GM19455 (cell line): ENCODE measurements at regions not wholly inside any gene's neighbourhood (a gene's known extent, or its start where the extent isn't known, plus 50 kb on each side); places are given as distances from the start of the nearest gene placed in this dataset.

Source experiments
- ATAC-seq: cut with Tn5 transposase; IDR thresholded peaks from one replicate; pipeline ENCODE4 v1.9.1; 2021; ENCODE audit not compliant: unreplicated experiment

DNA sequence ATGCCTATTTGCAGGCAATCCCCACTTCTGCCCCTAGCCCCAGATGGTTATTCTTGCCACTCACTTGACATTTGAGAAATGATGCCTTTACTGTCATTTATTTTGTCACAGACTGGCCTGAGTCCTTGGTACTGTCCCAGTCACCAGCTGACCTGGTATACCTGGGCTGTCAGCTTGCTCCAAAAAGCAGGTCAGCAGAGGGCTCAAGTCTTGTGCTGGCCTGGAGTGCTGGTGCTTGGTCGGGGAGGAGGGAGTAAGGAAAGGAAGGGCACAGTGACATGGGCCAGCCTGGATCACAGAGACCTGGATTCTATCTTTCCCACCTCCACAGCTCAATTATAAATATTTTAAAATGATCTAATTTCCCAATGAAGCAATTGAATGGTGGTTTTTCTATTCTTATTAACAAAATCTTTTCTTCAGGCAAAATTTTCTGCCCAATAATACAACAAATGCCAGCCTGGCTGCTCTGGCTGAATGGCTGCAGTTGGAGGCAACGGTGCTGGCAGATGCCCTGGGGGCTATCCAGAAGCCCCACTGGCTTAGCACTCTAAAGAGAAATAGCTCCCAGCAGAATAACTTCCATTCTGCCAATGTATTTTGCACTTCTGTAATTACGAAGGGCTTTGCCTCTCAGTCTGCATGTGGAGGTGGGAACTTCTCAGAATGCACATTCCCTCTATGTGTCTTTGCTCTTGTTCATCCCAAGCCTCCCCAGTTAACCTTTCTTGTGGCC, 160.6 kb downstream of the GADD45G start:
- no peak for ATAC-seq

DNA sequence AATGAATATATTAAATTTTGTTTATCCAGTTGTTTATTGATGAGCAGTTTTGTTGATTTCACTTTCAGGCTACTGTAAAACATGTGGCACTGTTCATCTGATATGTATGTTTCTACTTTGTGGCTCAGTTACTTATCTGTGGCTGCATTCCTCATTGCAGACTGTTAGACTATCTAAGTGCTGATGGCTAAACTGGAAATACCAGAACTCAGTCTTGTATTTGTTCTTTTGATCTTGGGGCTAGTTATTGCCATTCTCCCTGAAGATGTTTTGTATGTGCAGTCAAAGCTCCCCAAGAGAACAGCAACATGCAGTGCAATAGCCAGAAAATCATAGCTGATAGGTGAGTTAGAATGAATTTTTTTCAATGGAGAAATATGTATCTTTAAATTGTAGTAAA, 162.2 kb downstream of the GADD45G start:
- ATAC-seq: no peak

DNA sequence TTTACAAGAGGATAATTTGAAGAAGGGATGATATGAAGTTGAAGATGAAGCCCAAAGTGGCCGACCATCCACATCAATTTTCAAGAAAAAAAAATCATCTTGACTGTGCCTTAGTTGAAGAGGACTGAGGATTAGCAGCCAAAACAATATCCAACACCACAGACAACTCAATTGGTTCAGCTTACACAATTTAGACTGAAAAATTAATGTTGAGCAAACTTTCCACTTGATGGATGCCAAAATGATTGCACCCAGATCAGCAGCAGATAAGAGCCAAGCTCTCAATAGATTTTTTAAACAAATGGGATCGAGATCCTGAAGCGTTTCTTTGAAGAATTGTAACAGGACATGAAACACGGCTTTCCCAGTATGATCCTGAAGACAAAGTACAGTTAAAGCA, 163.2 kb downstream of the GADD45G start:
- no peak for ATAC-seq

DNA sequence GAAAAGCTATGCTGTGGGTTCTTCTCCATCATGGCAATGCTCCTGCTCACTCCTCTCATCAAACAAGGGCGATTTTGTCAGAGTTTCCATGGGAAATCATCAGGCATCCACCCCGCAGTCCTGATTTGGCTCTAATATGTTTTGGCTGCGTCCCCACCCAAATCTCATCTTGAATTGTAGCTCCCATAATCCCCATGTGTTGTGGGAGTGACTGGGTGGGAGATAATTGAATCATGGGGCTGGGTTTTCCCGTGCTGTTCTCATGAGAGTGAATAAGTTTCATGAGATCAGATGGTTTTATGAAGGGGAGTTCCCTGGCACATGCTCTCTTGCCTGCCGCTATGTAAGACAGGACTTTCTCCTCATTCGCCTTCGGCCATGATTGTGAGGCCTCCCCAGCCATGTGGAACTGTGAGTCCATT, 163.8 kb downstream of the GADD45G start:
- no peak for ATAC-seq

- ATAC-seq: no peak
These were observed 165.8 kb downstream of the GADD45G start for GRCh38 chr9:89770531-89771174.

GRCh38 chr9:89771205-89771604, 166.4 kb downstream of the GADD45G start:
- no peak for ATAC-seq

GRCh38 chr9:89773170-89773569, 168.4 kb downstream of the GADD45G start:
- no peak for ATAC-seq

- ATAC-seq: no peak
These were observed 170.1 kb downstream of the GADD45G start for GRCh38 chr9:89774858-89775370.

- ATAC-seq: no peak
These were observed 170.8 kb downstream of the GADD45G start for GRCh38 chr9:89775641-89776040.

DNA sequence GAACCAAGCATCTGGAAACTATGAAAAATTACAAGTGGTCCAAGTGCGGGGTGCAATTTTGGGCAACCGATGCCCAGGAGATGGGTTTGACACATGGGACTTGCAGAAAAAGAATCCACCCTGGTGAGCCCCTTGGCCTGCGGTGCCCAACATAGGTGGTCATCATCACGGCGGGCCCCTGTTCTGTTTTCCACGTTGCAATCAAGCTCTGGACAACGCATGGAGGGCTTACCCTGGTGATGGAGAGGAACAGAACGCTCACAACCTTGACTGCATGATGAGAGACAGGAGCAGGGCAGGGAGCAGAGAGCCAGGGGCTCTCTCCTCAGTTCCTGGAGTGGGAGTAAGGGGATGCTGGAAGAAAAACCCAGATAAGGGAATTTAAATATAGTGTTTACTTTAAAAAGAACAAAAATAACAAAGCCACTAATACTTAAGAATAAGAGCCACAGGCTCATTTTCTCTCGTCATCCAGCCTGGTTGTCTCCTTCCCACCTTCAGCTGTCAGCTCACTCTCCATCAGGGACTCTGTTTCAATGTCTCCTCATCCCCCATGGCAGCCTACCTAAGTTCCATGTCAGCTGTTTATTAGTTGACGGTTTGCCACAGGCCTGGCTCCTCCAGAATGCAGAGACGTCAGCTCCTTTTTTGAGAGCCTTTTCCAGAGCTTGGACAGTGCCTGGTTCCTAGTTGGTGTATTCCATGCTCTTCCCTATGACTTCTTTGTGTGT, 172.1 kb downstream of the GADD45G start:
- ATAC-seq: no peak

GRCh38 chr9:89777544-89777943, 172.7 kb downstream of the GADD45G start:
- no peak for ATAC-seq

GRCh38 chr9:89778100-89779090, 173.6 kb downstream of the GADD45G start:
- no peak for ATAC-seq

- ATAC-seq: no peak
These were observed 174.8 kb downstream of the GADD45G start for GRCh38 chr9:89779405-89780203.

DNA sequence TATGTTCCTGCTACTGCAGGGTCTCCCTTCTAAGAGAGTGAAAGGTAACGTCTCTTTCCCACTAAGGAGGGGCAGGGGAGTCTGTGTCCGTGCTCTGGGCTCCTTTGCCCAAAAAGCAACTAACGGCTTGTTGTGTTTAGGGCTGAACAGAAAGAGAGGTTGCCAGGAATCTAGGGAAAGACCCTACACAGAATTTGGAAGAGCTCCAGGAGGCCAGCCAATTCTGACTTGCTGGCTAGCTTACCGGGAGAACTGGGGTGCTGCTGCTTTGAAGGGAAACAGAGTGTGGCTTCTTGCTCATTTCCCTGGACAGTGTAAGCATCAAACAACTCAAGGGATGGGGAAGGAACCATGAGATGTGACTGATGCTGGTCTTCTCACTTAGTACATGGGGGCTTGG, 176.1 kb downstream of the GADD45G start:
- ATAC-seq: no peak

- ATAC-seq: no peak
These were observed 177.2 kb downstream of the GADD45G start for GRCh38 chr9:89781838-89782540.

GRCh38 chr9:89786655-89787054, 181.8 kb downstream of the GADD45G start:
- ATAC-seq: no peak

- ATAC-seq: no peak
These were observed 182.8 kb downstream of the GADD45G start for GRCh38 chr9:89787595-89787994.

DNA sequence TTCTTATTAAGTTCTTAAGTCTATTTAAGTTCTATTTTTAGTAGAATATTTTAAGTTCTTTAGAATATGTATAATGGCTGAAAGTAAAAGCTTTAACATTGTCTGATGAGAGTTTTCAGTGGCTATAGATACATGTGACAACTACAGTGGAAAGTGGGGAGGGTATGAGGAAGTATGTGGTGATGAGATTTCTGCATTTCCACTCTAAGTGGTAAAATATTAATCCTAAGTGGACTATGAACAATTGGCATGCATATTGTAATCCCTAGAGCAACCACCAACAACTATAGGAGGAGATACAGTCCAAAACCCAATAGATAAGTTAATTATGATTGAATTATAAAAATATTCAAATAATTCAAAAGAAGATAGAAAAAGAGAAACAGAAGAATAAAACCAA, 183.6 kb downstream of the GADD45G start:
- ATAC-seq: no peak

GRCh38 chr9:89789922-89790510, 185.2 kb downstream of the GADD45G start:
- ATAC-seq: no peak
